Panc1 (cell line): ENCODE measurements at regions not wholly inside any gene's neighbourhood (a gene's known extent, or its start where the extent isn't known, plus 50 kb on each side); places are given as distances from the start of the nearest gene placed in this dataset.

Experiments used
- ATAC-seq: fragments of 200-7000 bp; cut with Tn5 transposase; 2 replicates; pipeline ENCODE4 v1.9.1; 2020; ENCODE audit warnings: mild to moderate bottlenecking, moderate library complexity
- BruUV-seq: library from RNA; stranded (reverse); fragments of 400-500 nt; replicated peaks from 2 replicates; lab custom pipeline; 2021; lab: Mats Ljungman, UMichigan
- CTCF ChIA-PET: fragments of 300-600 bp; sonication (Branson Sonifier 250); formaldehyde crosslinking; loops from one replicate; lab custom pipeline; 2022; ENCODE audit warnings: antibody characterized with exemption; lab: Charles Lee
- POLR2A ChIA-PET: fragments of 300-600 bp; sonication (Branson Sonifier 250); formaldehyde crosslinking; loops from one replicate; lab custom pipeline; 2022; ENCODE audit warnings: antibody characterized with exemption; lab: Charles Lee
- DNase-seq: peaks from one replicate; pipeline ENCODE4 v3.0.0-alpha.2; 2010; ENCODE audit warnings: low read depth, low spot score
- H3K27ac ChIP-seq: 2 replicates; pipeline ENCODE4 v1.5.1; 2011; ENCODE audit warnings: mild to moderate bottlenecking, low read length, inconsistent platforms
- H3K27me3 ChIP-seq: fragments of 200-500 bp; sonication (Bioruptor generic); 2 replicates; pipeline ENCODE4 v1.6.0; 2014; ENCODE audit warnings: low read length, inconsistent platforms; ENCODE audit not compliant: control insufficient read depth, insufficient read depth
- H3K36me3 ChIP-seq: fragments of 200-500 bp; sonication (Bioruptor generic); 2 replicates; pipeline ENCODE4 v1.5.1; 2014; ENCODE audit warnings: inconsistent platforms, mild to moderate bottlenecking, low read length, moderate library complexity; ENCODE audit not compliant: control insufficient read depth, insufficient read depth
- H3K4me1 ChIP-seq: 2 replicates; pipeline ENCODE4 v1.5.1; 2011; ENCODE audit warnings: inconsistent platforms, mild to moderate bottlenecking, low read length, moderate library complexity; ENCODE audit not compliant: control insufficient read depth, insufficient read depth
- H3K4me3 ChIP-seq, 2 experiments: 2 replicates each; pipeline ENCODE4 v1.5.1; 2011 to 2012; ENCODE audit warnings: low read depth in 2 of 2, low read length in 2 of 2, mild to moderate bottlenecking in 2 of 2, inconsistent platforms in 1 of 2, moderate library complexity in 1 of 2
- H3K9me3 ChIP-seq: fragments of 200-500 bp; sonication (Bioruptor generic); 2 replicates; pipeline ENCODE4 v1.5.1; 2014; ENCODE audit warnings: low read depth, mild to moderate bottlenecking, inconsistent platforms, low read length, moderate library complexity; ENCODE audit not compliant: control insufficient read depth, insufficient read depth
- CTCF ChIP-seq: fragments of 450-650 bp; IDR thresholded peaks from 2 replicates; pipeline ENCODE4 v1.5.1; 2017; ENCODE audit warnings: mild to moderate bottlenecking
- POLR2AphosphoS5 ChIP-seq: IDR thresholded peaks from 2 replicates; pipeline ENCODE4 v1.6.1; 2012; ENCODE audit warnings: mild to moderate bottlenecking, low read depth, low read length, moderate library complexity
- REST ChIP-seq, 2 experiments: IDR thresholded peaks; 2 replicates each; pipeline ENCODE4 v1.6.1; 2011 to 2012; ENCODE audit warnings: low read depth in 2 of 2, control low read depth in 1 of 2, low read length in 1 of 2, mild to moderate bottlenecking in 1 of 2, moderate library complexity in 1 of 2; ENCODE audit not compliant: insufficient read depth in 1 of 2
- SIN3A ChIP-seq: IDR thresholded peaks from 2 replicates; pipeline ENCODE4 v1.6.1; 2012; ENCODE audit warnings: low read depth, mild to moderate bottlenecking, low read length, moderate library complexity, borderline replicate concordance; ENCODE audit not compliant: insufficient read depth
- TCF7L2 ChIP-seq: IDR thresholded peaks from 2 replicates; pipeline ENCODE4 v1.6.1; 2011; ENCODE audit warnings: mild to moderate bottlenecking, low read depth, low read length, inconsistent platforms
- in situ Hi-C: cut with HindIII; loops from 2 replicates; pipeline ENCODE4 v1.10.0; 2016; ENCODE audit warnings: low sequenced_read_pairs, low pct_unique_long_range_greater_than_20kb
- intact Hi-C: fragments of 100-400 bp; cut with micrococcal nuclease; formaldehyde crosslinking; loops from one replicate; pipeline ENCODE4 v1.10.0; 2022; ENCODE audit not compliant: unreplicated experiment

GRCh38 chr6:63451238-63451637 lies 121.0 kb upstream of the LOC128125822 start:
- Histone ChIP-seq H3K27me3 (no peaks in the 10 kb centered on the region), H3K4me1 (no peaks in the 10 kb centered on the region), H3K36me3 (no peaks in the 10 kb centered on the region), H3K27ac (no peak overlapping the region), H3K9me3 (no peaks in the 10 kb centered on the region), H3K4me3 (no peak overlapping the region)
- ChIA-PET CTCF (no interaction called here), POLR2A (interaction anchor here (0.6 kb wide), 1 partner anchor 72 kb away, joined by 3 read pairs; no protein-coding TSS in a partner anchor)
- BruUV-seq: no TSS peak
- no peak for TF ChIP-seq REST (IDR thresholded peaks at IDR 0.05; ENCODE audit: insufficient read depth in 1 of 2, low read depth in 2 of 2, low read length in 1 of 2)
- no peak for TF ChIP-seq CTCF
- TF ChIP-seq SIN3A: no peak
- no peak for TF ChIP-seq POLR2AphosphoS5
- TF ChIP-seq TCF7L2: no peak
- ATAC-seq (no peak), DNase-seq (no peak)
- in situ Hi-C loops: no loop called here
- intact Hi-C loops: no loop called here

GRCh38 chr6:63452125-63452524 lies 120.2 kb upstream of the LOC128125822 start:
- ATAC-seq (no peak), DNase-seq (no peak)
- POLR2A ChIA-PET: no interaction called here
- Histone ChIP-seq H3K4me3 (no peak overlapping the region), H3K36me3 (no peaks in the 10 kb centered on the region), H3K9me3 (no peaks in the 10 kb centered on the region), H3K27me3 (no peaks in the 10 kb centered on the region), H3K27ac (no peak overlapping the region), H3K4me1 (no peaks in the 10 kb centered on the region)
- CTCF ChIA-PET: no interaction called here
- TF ChIP-seq TCF7L2: no peak
- no peak for TF ChIP-seq POLR2AphosphoS5
- no peak for TF ChIP-seq CTCF
- no peak for TF ChIP-seq REST (IDR thresholded peaks at IDR 0.05; ENCODE audit: insufficient read depth in 1 of 2, low read depth in 2 of 2, low read length in 1 of 2)
- in situ Hi-C loops (no loop called here), intact Hi-C loops (no loop called here)
- no TSS peak for BruUV-seq
